GM08714 (cell line): ENCODE measurements at regions not wholly inside any gene's neighbourhood (a gene's known extent, or its start where the extent isn't known, plus 50 kb on each side); places are given as distances from the start of the nearest gene placed in this dataset.

Source experiments
- H3K4me3 ChIP-seq: fragments of 200-500 bp; sonication (Bioruptor generic); 2 replicates; pipeline ENCODE4 v1.5.1; 2014; ENCODE audit warnings: mild to moderate bottlenecking, low read length, inconsistent platforms
- ZNF274 ChIP-seq: IDR thresholded peaks from 2 replicates; pipeline ENCODE4 v1.6.1; 2012; ENCODE audit warnings: mild to moderate bottlenecking, low read depth, low read length

DNA sequence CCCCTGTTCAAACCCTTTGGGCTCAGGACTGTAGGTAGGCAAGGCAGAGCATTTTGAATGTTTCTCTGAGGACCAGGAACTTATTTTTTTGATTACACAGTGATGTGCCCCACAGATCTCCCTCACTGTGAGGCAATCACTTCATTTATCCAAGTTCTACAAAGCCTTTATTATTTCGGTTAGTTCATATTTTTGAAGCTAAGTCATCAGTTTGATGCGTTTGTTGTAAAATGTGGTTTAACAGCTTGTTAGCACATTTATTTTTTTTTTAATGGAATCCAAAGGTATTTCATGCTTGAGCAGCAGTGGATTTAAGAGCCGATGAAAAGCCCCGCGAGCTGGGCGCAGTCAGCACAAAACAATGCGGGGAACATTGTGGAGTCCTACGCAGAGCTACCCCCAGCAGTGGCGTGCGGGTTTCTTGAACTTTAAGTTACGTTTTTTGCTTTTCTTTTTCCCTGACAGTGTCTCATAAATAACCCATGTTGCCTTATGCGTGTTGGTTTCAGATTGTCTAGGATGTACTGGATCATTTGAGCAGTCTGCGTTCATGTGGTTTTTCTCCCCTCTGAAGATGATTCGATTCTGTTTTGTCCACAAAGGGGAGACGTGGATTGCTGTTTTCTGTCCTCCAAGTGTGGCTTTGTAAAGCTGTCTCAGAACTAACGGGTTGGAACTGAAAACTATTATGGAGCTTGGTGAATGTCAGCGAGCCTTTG is 233.6 kb upstream of the BMP2 start:
- TF ChIP-seq ZNF274 = no peak
- no peak overlapping the region for H3K4me3 ChIP-seq

- H3K4me3 ChIP-seq = no peak overlapping the region
- TF ChIP-seq ZNF274 = no peak
Measured at GRCh38 chr20:6533351-6533750, 234.1 kb upstream of the BMP2 start.

DNA sequence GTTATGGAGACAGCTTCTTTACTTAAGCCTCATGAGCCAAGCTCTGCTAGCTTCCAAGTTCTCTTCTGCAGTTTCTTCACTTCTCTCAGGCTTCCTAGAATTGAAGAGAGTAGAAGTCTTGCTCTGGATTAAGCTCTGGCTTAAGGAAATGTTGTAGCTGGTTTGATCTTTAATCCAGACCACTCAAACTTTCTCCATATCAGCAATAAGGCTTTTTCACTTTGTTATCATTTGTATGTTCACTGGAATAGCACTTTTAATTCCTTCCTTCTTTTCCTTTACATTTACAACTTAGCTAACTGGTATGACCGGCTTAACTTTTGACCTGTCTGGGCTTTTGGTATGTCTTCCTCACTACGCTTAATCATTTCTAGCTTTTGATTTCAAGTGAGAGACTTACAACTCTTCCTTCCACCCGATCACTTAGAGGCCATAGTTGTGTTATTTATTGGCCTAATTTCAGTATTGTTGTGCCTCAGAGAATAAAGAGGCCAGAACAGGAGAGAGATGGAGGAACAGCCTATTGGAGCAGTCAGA is 236.6 kb upstream of the BMP2 start:
- no peak for TF ChIP-seq ZNF274
- no peak overlapping the region for H3K4me3 ChIP-seq

DNA sequence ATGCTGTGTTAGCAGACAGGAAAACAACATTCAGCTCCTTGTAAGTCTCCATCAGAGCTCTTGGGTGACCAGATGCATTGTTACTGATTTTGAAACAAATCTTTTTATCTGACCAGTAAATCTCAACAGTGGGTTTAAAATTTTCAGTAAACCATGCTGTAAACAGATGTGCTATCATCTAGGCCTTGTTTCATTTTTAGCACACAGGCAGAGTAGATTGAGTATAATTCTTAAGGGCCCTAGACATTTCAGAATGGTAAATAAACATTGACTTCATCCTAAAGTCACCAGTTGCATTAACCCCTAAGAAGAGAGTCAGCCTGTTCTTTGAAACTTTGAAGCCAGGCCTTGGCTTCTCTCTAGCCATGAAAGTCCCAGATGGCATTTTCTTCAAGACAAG is 237.2 kb upstream of the BMP2 start:
- TF ChIP-seq ZNF274 = no peak
- H3K4me3 ChIP-seq = no peak overlapping the region

- no peak overlapping the region for H3K4me3 ChIP-seq
- no peak for TF ChIP-seq ZNF274
Measured at GRCh38 chr20:6525447-6526303, 241.8 kb upstream of the BMP2 start.

- no peak overlapping the region for H3K4me3 ChIP-seq
- no peak for TF ChIP-seq ZNF274
Measured at GRCh38 chr20:6524305-6524704, 243.2 kb upstream of the BMP2 start.

- no peak for TF ChIP-seq ZNF274
- H3K4me3 ChIP-seq = no peak overlapping the region
Measured at GRCh38 chr20:6519556-6519955, 247.9 kb upstream of the BMP2 start.

DNA sequence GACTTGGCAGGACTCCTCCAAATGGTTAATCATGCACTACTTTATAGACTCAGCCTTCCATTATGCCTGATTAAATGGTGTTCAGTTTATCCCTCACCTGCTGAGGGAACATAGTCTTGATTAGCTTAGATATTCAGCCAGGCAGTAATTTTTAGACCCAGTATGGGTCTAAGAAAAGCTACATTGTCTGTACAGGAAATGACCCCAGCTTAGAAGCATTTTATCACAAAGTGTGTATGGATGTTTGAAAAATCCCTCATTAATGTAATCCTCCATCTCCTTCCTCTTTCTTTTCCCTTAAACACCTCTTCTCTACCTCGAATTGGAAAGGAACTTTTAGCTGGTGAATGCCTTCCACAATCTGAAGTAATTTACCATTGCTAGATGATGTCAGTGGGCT is 252.2 kb upstream of the BMP2 start:
- no peak for TF ChIP-seq ZNF274

GRCh38 chr20:6513599-6513998 is 253.9 kb upstream of the BMP2 start:
- no peak overlapping the region for H3K4me3 ChIP-seq
- TF ChIP-seq ZNF274 = no peak

More for the DNA sequence above, 252.2 kb upstream of the BMP2 start:
- no peak overlapping the region for H3K4me3 ChIP-seq

- no peak for TF ChIP-seq ZNF274
- no peak overlapping the region for H3K4me3 ChIP-seq
Measured at GRCh38 chr20:6509374-6509773, 258.1 kb upstream of the BMP2 start.

- no peak for TF ChIP-seq ZNF274
- H3K4me3 ChIP-seq = no peak overlapping the region
Measured at GRCh38 chr20:6506906-6507305, 260.6 kb upstream of the BMP2 start.

- H3K4me3 ChIP-seq = no peak overlapping the region
- TF ChIP-seq ZNF274 = no peak
Measured at GRCh38 chr20:6504826-6505225, 262.7 kb upstream of the BMP2 start.

DNA sequence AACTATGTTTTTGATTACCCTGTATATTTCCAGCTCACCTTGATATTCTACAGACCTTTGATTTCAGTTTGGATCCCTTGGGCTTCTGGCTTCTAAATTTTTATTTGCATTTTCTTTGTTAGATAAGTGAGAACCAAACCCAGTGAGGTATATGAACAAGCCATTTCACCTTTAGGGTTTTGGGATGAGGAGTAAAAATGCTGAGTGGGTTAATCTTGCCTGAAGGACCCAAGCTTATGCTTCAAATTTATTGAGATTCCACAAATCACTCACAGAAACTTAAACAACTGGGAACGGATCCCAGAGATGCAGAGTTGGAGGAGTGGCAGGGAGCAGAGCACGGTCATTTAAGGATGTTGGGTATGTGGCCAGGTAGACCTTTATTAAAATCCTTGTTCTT is 263.3 kb upstream of the BMP2 start:
- TF ChIP-seq ZNF274 = no peak
- H3K4me3 ChIP-seq = no peak overlapping the region

GRCh38 chr20:6502999-6503398 is 264.5 kb upstream of the BMP2 start:
- no peak for TF ChIP-seq ZNF274

GRCh38 chr20:6502219-6502618 is 265.3 kb upstream of the BMP2 start:
- no peak overlapping the region for H3K4me3 ChIP-seq
- no peak for TF ChIP-seq ZNF274

More at GRCh38 chr20:6502999-6503398, 264.5 kb upstream of the BMP2 start:
- H3K4me3 ChIP-seq = no peak overlapping the region

- H3K4me3 ChIP-seq = no peak overlapping the region
- TF ChIP-seq ZNF274 = no peak
Measured at GRCh38 chr20:6501061-6501460, 266.4 kb upstream of the BMP2 start.
